Neuronal stem cell (in vitro differentiated cells): ENCODE measurements at regions not wholly inside any gene's neighbourhood (a gene's known extent, or its start where the extent isn't known, plus 50 kb on each side); places are given as distances from the start of the nearest gene placed in this dataset.

ENCODE experiments used
- DNase-seq: peaks from one replicate; pipeline ENCODE4 v3.0.0-alpha.2; 2013; ENCODE audit warnings: low spot score
- H2AFZ ChIP-seq: one replicate; pipeline ENCODE4 v1.6.1; 2013; ENCODE audit warnings: mild to moderate bottlenecking, low read length, inconsistent platforms
- H2AK5ac ChIP-seq: 2 replicates; pipeline ENCODE4 v1.6.1; 2013; ENCODE audit warnings: low read depth, mild to moderate bottlenecking, inconsistent platforms, low read length, moderate library complexity, mixed read lengths
- H2BK120ac ChIP-seq: 2 replicates; pipeline ENCODE4 v1.6.1; 2013; ENCODE audit warnings: low read depth, mild to moderate bottlenecking, inconsistent platforms, low read length, moderate library complexity, mixed read lengths
- H2BK12ac ChIP-seq: one replicate; pipeline ENCODE4 v1.6.1; 2013; ENCODE audit warnings: low read length, inconsistent platforms
- H2BK15ac ChIP-seq: 2 replicates; pipeline ENCODE4 v1.6.1; 2013; ENCODE audit warnings: mild to moderate bottlenecking, low read length, inconsistent platforms, mixed read lengths
- H2BK5ac ChIP-seq: one replicate; pipeline ENCODE4 v1.6.1; 2013; ENCODE audit warnings: inconsistent platforms, mild to moderate bottlenecking, low read length, moderate library complexity
- H3K14ac ChIP-seq: one replicate; pipeline ENCODE4 v1.6.1; 2013; ENCODE audit warnings: low read length, inconsistent platforms
- H3K18ac ChIP-seq: 2 replicates; pipeline ENCODE4 v1.6.1; 2013; ENCODE audit warnings: low read length, inconsistent platforms
- H3K23ac ChIP-seq: 2 replicates; pipeline ENCODE4 v1.6.1; 2013; ENCODE audit warnings: low read depth, mild to moderate bottlenecking, mixed read lengths, low read length, inconsistent platforms; ENCODE audit not compliant: poor library complexity
- H3K27ac ChIP-seq: replicated peaks from 3 replicates; pipeline ENCODE4 v1.5.1; 2013; ENCODE audit warnings: low read length, inconsistent platforms
- H3K27me3 ChIP-seq, 3 experiments: 2 replicates each; pipeline ENCODE4 v1.6.1; 2013; ENCODE audit warnings: low read length in 3 of 3, mild to moderate bottlenecking in 2 of 3, inconsistent platforms in 1 of 3, low read depth in 1 of 3, mixed read lengths in 1 of 3, moderate library complexity in 1 of 3; ENCODE audit not compliant: control insufficient read depth in 3 of 3, insufficient read depth in 3 of 3
- H3K36me3 ChIP-seq, 2 donors: replicated peaks in 1 of 2; 2 replicates each; pipeline ENCODE4 v1.6.1; 2013; ENCODE audit warnings: low read length in 2 of 2; ENCODE audit not compliant: control insufficient read depth in 2 of 2, insufficient read depth in 2 of 2
- H3K4ac ChIP-seq: 2 replicates; pipeline ENCODE4 v1.6.1; 2013; ENCODE audit warnings: inconsistent platforms, mild to moderate bottlenecking, low read length, moderate library complexity
- H3K4me1 ChIP-seq, 2 donors: 1 replicate in 1 of 2; 2 replicates in 1 of 2; pipeline ENCODE4 v1.6.1; 2013; ENCODE audit warnings: low read length in 2 of 2, low read depth in 1 of 2; ENCODE audit not compliant: control insufficient read depth in 2 of 2, insufficient read depth in 1 of 2
- H3K4me2 ChIP-seq: one replicate; pipeline ENCODE4 v1.6.1; 2013; ENCODE audit warnings: mild to moderate bottlenecking, low read length, inconsistent platforms; ENCODE audit not compliant: insufficient read depth, poor library complexity, severe bottlenecking
- H3K4me3 ChIP-seq, 2 donors: 2 replicates each; pipeline ENCODE4 v1.5.1; 2013; ENCODE audit warnings: low read length in 2 of 2, mild to moderate bottlenecking in 2 of 2, inconsistent platforms in 1 of 2, moderate library complexity in 1 of 2
- H3K79me1 ChIP-seq: one replicate; pipeline ENCODE4 v1.6.1; 2013; ENCODE audit warnings: low read depth, mild to moderate bottlenecking, inconsistent platforms, low read length, moderate library complexity
- H3K9ac ChIP-seq: one replicate; pipeline ENCODE4 v1.6.1; 2013; ENCODE audit warnings: mild to moderate bottlenecking, low read depth, low read length, inconsistent platforms; ENCODE audit not compliant: poor library complexity
- H3K9me3 ChIP-seq, 2 donors: replicated peaks in 1 of 2; 2 replicates each; pipeline versions ENCODE3 to v1.6.1; 2013; ENCODE audit warnings: low read length in 2 of 2, mild to moderate bottlenecking in 2 of 2, inconsistent platforms in 1 of 2, low read depth in 1 of 2, mixed read lengths in 1 of 2, moderate library complexity in 1 of 2; ENCODE audit not compliant: control insufficient read depth in 2 of 2, insufficient read depth in 1 of 2
- H4K8ac ChIP-seq: one replicate; pipeline ENCODE4 v1.6.1; 2013; ENCODE audit warnings: low read depth, mild to moderate bottlenecking, inconsistent platforms, low read length, moderate library complexity
- H4K91ac ChIP-seq: one replicate; pipeline ENCODE4 v1.6.1; 2013; ENCODE audit warnings: low read length, low read depth, mild to moderate bottlenecking, inconsistent platforms; ENCODE audit not compliant: poor library complexity
- WGBS, 2 donors: extraction: QIAGEN DNeasy Blood & Tissue Kit; methylation state at CpG; one replicate each; pipeline ENCODE4 v1.1.7; 2013; ENCODE audit warnings: missing lambda C conversion rate in 2 of 2, mixed read lengths in 1 of 2; ENCODE audit not compliant: insufficient read length in 2 of 2, insufficient replicate concordance in 1 of 2; ENCODE audit errors: extremely low coverage in 2 of 2; 5-methylcytosine and 5-hydroxymethylcytosine counted together

DNA sequence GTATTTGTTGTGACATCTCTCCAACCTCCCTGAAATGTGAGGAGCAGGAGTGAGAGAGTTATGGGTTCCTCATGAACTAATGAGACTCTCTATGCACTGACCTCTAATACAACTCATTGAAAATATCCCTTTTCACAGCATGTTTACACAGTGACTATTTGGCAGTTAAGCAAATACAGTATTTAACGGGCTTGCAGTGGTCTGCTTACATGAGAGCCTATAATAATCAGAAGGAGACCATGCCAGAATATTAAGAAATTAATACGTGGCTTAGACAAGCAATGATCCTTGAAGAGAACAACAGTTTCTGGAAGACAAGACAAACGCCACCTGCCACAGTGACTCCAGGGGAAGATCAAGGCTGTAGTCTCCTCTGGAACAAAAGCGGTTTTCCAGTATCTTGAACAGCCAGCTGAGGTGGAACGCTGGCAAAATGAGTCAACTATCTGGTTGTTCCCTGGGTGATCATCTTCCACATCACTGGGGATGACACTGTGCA lies 424.5 kb downstream of the DMAC1 start:
- H3K9ac ChIP-seq, result no peak overlapping the region
- H2BK15ac ChIP-seq, result no peak overlapping the region
- H3K79me1 ChIP-seq, result no peaks in the 10 kb centered on the region
- H3K36me3 ChIP-seq, result no peaks in the 10 kb centered on the region
- no peak overlapping the region for H3K4me3 ChIP-seq
- H3K27me3 ChIP-seq, result no peaks in the 10 kb centered on the region
- peaks cover 0 to 2% of the 10 kb centered on the region in 2 donors for H3K9me3 ChIP-seq
- no peak overlapping the region for H3K23ac ChIP-seq
- H2BK12ac ChIP-seq, result no peak overlapping the region
- no peak overlapping the region for H4K91ac ChIP-seq
- H4K8ac ChIP-seq, result no peak overlapping the region
- H2BK5ac ChIP-seq, result no peak overlapping the region
- no peak overlapping the region for H3K14ac ChIP-seq
- H3K4me1 ChIP-seq, result peaks cover 0 to 4% of the 10 kb centered on the region in 2 donors
- no peak overlapping the region for H3K27ac ChIP-seq
- no CpG with 5 or more reads among the region's 5 CpGs for WGBS, 2 donors
- H3K18ac ChIP-seq, result no peak overlapping the region
- no peak overlapping the region for H3K4me2 ChIP-seq
- DNase-seq, result no peak
- no peak overlapping the region for H2AK5ac ChIP-seq
- H3K4ac ChIP-seq, result no peak overlapping the region
- no peak overlapping the region for H2AFZ ChIP-seq
- no peak overlapping the region for H2BK120ac ChIP-seq

DNA sequence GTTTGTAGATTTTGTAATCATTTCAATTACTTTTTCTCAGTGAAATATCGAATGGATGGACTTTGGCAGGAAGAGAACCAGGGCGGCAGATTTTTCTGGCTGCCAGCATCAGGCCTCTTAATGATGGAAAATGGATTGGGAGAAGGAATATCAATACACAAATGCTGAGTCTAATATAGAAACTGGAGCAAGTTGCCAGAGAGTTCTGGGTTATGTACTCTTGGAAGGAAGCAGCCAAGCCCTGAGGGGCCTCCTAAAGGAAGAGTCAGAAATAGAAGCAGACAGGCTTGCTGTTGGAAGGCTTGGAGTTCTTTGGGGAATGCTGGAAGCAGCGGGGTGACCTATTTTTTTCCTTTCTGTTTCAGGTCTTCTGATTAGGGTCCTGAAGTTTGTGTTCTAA lies 428.6 kb downstream of the DMAC1 start:
- Histone ChIP-seq H2AK5ac (no peak overlapping the region), H3K14ac (no peak overlapping the region), H3K27me3 (no peaks in the 10 kb centered on the region), H3K4me1 (peaks cover 0 to 4% of the 10 kb centered on the region in 2 donors), H3K23ac (no peak overlapping the region), H2BK5ac (no peak overlapping the region), H2AFZ (no peak overlapping the region), H2BK12ac (no peak overlapping the region), H3K18ac (no peak overlapping the region), H3K79me1 (no peaks in the 10 kb centered on the region), H2BK120ac (no peak overlapping the region), H3K4me2 (no peak overlapping the region), H4K8ac (no peak overlapping the region), H3K9me3 (no peaks in the 10 kb centered on the region), H4K91ac (no peak overlapping the region), H3K27ac (no peak overlapping the region), H3K9ac (no peak overlapping the region), H2BK15ac (no peak overlapping the region), H3K36me3 (no peaks in the 10 kb centered on the region), H3K4ac (no peak overlapping the region), H3K4me3 (no peak overlapping the region)
- WGBS, 2 donors, result no CpG with 5 or more reads among the region's 3 CpGs
- no peak for DNase-seq

DNA sequence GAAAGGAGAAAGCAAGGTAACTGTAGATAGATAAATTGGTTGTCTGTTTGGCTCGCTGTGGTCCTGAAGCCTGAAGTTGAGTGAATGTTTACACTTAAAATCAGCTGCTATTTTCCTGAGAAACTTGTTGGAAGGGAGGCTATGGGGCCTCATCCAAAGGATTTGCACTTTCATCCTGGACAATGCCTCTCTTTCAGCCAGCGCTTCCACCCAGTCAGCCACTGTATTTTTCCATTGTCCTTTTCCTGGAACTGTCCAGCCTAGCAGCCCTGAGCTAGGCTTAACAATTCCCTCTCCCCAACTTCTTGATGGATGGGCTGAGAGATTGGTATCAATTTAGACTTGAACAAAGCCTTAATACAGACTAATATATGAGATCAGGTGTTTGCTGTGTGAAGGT lies 429.2 kb downstream of the DMAC1 start:
- H2BK120ac ChIP-seq, result no peak overlapping the region
- no peak overlapping the region for H3K9ac ChIP-seq
- no peak overlapping the region for H3K4me3 ChIP-seq
- no peak overlapping the region for H2BK12ac ChIP-seq
- H3K18ac ChIP-seq, result no peak overlapping the region
- no peak overlapping the region for H4K91ac ChIP-seq
- peaks cover 0 to 4% of the 10 kb centered on the region in 2 donors for H3K4me1 ChIP-seq
- H3K9me3 ChIP-seq, result no peaks in the 10 kb centered on the region
- H3K14ac ChIP-seq, result no peak overlapping the region
- no peak overlapping the region for H3K27ac ChIP-seq
- H3K23ac ChIP-seq, result no peak overlapping the region
- H2BK5ac ChIP-seq, result no peak overlapping the region
- DNase-seq, result no peak
- no peak overlapping the region for H3K4ac ChIP-seq
- H4K8ac ChIP-seq, result no peak overlapping the region
- H2AFZ ChIP-seq, result no peak overlapping the region
- H2BK15ac ChIP-seq, result no peak overlapping the region
- no peaks in the 10 kb centered on the region for H3K36me3 ChIP-seq
- H2AK5ac ChIP-seq, result no peak overlapping the region
- H3K79me1 ChIP-seq, result no peaks in the 10 kb centered on the region
- no peaks in the 10 kb centered on the region for H3K27me3 ChIP-seq
- WGBS, 2 donors, result no CpG with 5 or more reads among the region's 2 CpGs
- no peak overlapping the region for H3K4me2 ChIP-seq

GRCh38 chr9:7369384-7369821 lies 430.2 kb downstream of the DMAC1 start:
- H3K18ac ChIP-seq, result no peak overlapping the region
- H3K9me3 ChIP-seq, result no peaks in the 10 kb centered on the region
- no peak overlapping the region for H2BK120ac ChIP-seq
- no peak for DNase-seq
- H3K4me3 ChIP-seq, result no peak overlapping the region
- H3K36me3 ChIP-seq, result no peaks in the 10 kb centered on the region
- H3K9ac ChIP-seq, result no peak overlapping the region
- no peak overlapping the region for H3K27ac ChIP-seq
- no peaks in the 10 kb centered on the region for H3K79me1 ChIP-seq
- no peak overlapping the region for H4K8ac ChIP-seq
- no peak overlapping the region for H2BK15ac ChIP-seq
- no peak overlapping the region for H2BK12ac ChIP-seq
- H3K27me3 ChIP-seq, result no peaks in the 10 kb centered on the region
- no peak overlapping the region for H3K23ac ChIP-seq
- H3K4me2 ChIP-seq, result no peak overlapping the region
- H2AK5ac ChIP-seq, result no peak overlapping the region
- peaks cover 0 to 4% of the 10 kb centered on the region in 2 donors for H3K4me1 ChIP-seq
- no peak overlapping the region for H3K14ac ChIP-seq
- no peak overlapping the region for H3K4ac ChIP-seq
- WGBS, 2 donors, result no CpG with 5 or more reads among the region's 2 CpGs
- H4K91ac ChIP-seq, result no peak overlapping the region
- H2AFZ ChIP-seq, result no peak overlapping the region
- no peak overlapping the region for H2BK5ac ChIP-seq
